ENCODE measurements at regions not wholly inside any gene's neighbourhood (a gene's known extent, or its start where the extent isn't known, plus 50 kb on each side); places are given as distances from the start of the nearest gene placed in this dataset.

- TF ChIP-seq CTCF (IDR thresholded peaks at IDR 0.05) (no peak), POLR2AphosphoS5 (IDR thresholded peaks at IDR 0.05) (no peak)
Observed at GRCh38 chr12:92440072-92440471, 262.7 kb upstream of the PLEKHG7 start.
